PFSK-1 (cell line): ENCODE measurements at regions not wholly inside any gene's neighbourhood (a gene's known extent, or its start where the extent isn't known, plus 50 kb on each side); places are given as distances from the start of the nearest gene placed in this dataset.

Experiments
- FOXP2 ChIP-seq: optimal IDR thresholded peaks from 2 replicates; pipeline ENCODE3; 2011; ENCODE audit warnings: borderline replicate concordance, control low read depth, inconsistent platforms; ENCODE audit not compliant: insufficient read depth; ENCODE audit errors: extremely low read length, extremely low read depth
- POLR2AphosphoS5 ChIP-seq: IDR thresholded peaks from 2 replicates; pipeline ENCODE4 v1.6.1; 2012; ENCODE audit warnings: low read depth, mild to moderate bottlenecking, control low read depth, low read length, moderate library complexity
- REST ChIP-seq, 2 experiments: IDR thresholded peaks; 2 replicates each; pipeline versions ENCODE4 v1.6.1 to v1.8.0; 2011 to 2012; ENCODE audit warnings: low read depth in 2 of 2, low read length in 2 of 2, control low read depth in 1 of 2, inconsistent platforms in 1 of 2, mild to moderate bottlenecking in 1 of 2, moderate library complexity in 1 of 2; ENCODE audit not compliant: insufficient read depth in 1 of 2
- SIN3A ChIP-seq: IDR thresholded peaks from 2 replicates; pipeline ENCODE4 v1.6.1; 2012; ENCODE audit warnings: mild to moderate bottlenecking, low read length, moderate library complexity, borderline replicate concordance; ENCODE audit not compliant: insufficient read depth
- TAF1 ChIP-seq: IDR thresholded peaks from 2 replicates; pipeline ENCODE4 v1.6.1; 2012; ENCODE audit warnings: low read length, control low read depth, borderline replicate concordance; ENCODE audit not compliant: insufficient read depth

DNA sequence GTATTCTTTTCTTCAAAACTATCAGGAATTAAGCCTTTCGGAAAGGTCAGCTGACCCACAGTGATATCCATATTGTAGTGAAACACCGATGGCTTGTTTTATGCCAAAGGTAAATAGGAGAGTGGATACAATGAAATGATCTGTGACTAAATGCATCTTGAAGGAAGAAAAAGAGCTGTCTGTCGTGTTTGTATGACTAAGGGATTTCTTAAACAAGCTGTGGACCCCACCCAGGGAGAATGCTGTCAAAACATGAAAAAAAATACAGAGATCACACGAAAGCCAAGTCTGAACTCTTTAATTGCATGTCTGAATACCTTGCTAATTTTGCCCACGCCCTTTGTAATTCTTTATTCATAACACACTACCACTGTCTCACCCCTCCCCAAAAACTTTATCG is 286.4 kb upstream of the WWC1 start:
- no peak for TF ChIP-seq TAF1
- no peak for TF ChIP-seq FOXP2
- TF ChIP-seq SIN3A = no peak
- no peak for TF ChIP-seq REST (IDR thresholded peaks at IDR 0.05; ENCODE audit: insufficient read depth in 1 of 2, low read depth in 2 of 2, low read length in 2 of 2)
- no peak for TF ChIP-seq POLR2AphosphoS5

DNA sequence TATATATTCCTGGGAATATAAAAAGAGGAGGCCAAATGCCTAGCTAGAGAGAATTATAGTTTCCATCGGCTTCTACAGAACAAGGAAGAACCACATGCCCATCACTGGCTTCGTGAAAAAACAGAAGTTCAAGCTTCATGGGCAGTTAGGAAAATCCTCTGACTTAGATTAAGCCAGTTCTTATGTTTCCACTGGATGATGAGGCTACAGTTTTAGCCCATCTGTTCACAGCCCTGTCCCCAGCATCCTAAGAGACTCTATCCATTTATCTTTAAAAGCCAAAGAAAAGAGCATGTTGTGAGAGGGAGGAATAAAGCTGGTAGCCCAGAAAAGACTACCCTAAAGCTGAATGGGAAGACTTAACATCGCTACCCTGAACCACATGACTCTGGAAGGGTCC is 285.5 kb upstream of the WWC1 start:
- no peak for TF ChIP-seq FOXP2
- no peak for TF ChIP-seq SIN3A
- TF ChIP-seq POLR2AphosphoS5 = no peak
- no peak for TF ChIP-seq REST (IDR thresholded peaks at IDR 0.05; ENCODE audit: insufficient read depth in 1 of 2, low read depth in 2 of 2, low read length in 2 of 2)
- TF ChIP-seq TAF1 = no peak

DNA sequence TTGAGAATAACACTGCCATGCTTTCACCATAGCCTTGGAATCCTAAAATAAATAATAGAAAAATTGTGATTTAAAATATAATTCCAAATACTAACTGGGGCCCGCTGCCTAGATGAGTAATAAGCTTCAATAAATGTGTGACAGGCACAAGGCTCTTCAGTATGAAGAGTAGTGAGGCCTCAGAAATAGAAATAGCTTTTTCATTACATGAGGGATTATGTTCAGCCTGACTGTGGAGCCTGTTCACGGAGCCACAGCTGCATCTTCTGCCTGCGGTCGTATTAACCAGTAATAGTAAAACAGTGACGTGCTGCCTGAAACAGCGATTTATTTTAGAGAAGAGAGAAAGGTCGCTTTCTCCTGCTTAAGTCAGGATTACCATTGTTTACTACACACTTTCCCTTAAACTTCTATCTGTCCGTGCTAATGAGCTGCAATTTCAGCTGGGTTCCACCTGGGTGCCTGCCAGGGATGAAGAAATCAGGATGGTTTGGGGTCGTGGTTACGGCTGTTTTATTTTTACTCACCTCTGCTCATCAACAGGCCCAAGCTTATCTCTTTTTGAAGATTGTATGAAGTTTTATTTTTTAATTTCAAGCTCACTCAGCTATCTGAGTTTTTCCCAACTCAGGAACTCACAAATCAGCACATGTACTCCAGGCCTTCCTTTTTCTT is 284.9 kb upstream of the WWC1 start:
- TF ChIP-seq TAF1 = no peak
- no peak for TF ChIP-seq FOXP2
- no peak for TF ChIP-seq SIN3A
- TF ChIP-seq REST (IDR thresholded peaks at IDR 0.05; ENCODE audit: insufficient read depth in 1 of 2, low read depth in 2 of 2, low read length in 2 of 2) = no peak
- no peak for TF ChIP-seq POLR2AphosphoS5

GRCh38 chr5:168007286-168007685 is 284.2 kb upstream of the WWC1 start:
- TF ChIP-seq REST (IDR thresholded peaks at IDR 0.05; ENCODE audit: insufficient read depth in 1 of 2, low read depth in 2 of 2, low read length in 2 of 2) (no peak), SIN3A (no peak)

DNA sequence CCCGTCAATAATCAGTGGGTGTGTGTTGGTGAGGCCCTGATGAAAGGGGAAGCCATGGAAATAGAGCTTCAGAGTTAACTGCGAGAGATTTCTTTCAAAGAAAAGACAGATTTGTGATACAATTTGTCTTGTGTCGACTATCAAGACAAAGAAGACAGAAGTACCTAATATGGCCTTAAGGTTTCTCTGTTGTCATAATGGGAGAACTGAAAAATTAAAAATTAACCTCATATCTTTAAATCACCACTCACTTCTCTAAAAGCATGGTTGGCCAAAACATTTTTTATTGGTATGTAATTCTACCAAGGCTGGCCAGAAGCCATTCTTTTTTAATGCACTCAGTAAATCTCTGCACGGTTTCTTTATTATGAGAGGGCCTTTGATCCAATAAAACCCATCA is 282.9 kb upstream of the WWC1 start:
- TF ChIP-seq FOXP2 = no peak
- no peak for TF ChIP-seq SIN3A
- TF ChIP-seq POLR2AphosphoS5 = no peak
- TF ChIP-seq REST (IDR thresholded peaks at IDR 0.05; ENCODE audit: insufficient read depth in 1 of 2, low read depth in 2 of 2, low read length in 2 of 2) = no peak
- no peak for TF ChIP-seq TAF1
